Midbrain (tissue), 1 donor: ENCODE measurements at regions not wholly inside any gene's neighbourhood (a gene's known extent, or its start where the extent isn't known, plus 50 kb on each side); places are given as distances from the start of the nearest gene placed in this dataset.
"Not testable (repeated sequence)": the region's sequence is repeated elsewhere in the genome, so short reads cannot be mapped to it uniquely, and the experiment has no call there.

Experiments used
- DNase-seq: peaks from one replicate; lab custom pipeline; 2025; lab: John Stamatoyannopoulos, UW

GRCh38 chr16:26394409-26394808 lies 672.3 kb upstream of the C16orf82 start:
- no peak for DNase-seq

- no peak for DNase-seq
Observed at GRCh38 chr16:26395700-26396099, 671.0 kb upstream of the C16orf82 start.

GRCh38 chr16:26396511-26397235 lies 670.1 kb upstream of the C16orf82 start:
- no peak for DNase-seq

GRCh38 chr16:26413780-26414179 lies 652.9 kb upstream of the C16orf82 start:
- DNase-seq = no peak

GRCh38 chr16:26419458-26419857 lies 647.3 kb upstream of the C16orf82 start:
- DNase-seq = not testable (repeated sequence)

- DNase-seq = no peak
Observed at GRCh38 chr16:26430618-26431017, 636.1 kb upstream of the C16orf82 start.

- DNase-seq = no peak
Observed at GRCh38 chr16:26433807-26434206, 632.9 kb upstream of the C16orf82 start.

- no peak for DNase-seq
Observed at GRCh38 chr16:26441178-26441577, 625.5 kb upstream of the C16orf82 start.

- no peak for DNase-seq
Observed at GRCh38 chr16:26442321-26442720, 624.4 kb upstream of the C16orf82 start.

GRCh38 chr16:26447570-26447969 lies 619.2 kb upstream of the C16orf82 start:
- DNase-seq = no peak

GRCh38 chr16:26453215-26453614 lies 613.5 kb upstream of the C16orf82 start:
- DNase-seq = no peak

GRCh38 chr16:26454102-26454501 lies 612.6 kb upstream of the C16orf82 start:
- no peak for DNase-seq

- DNase-seq = no peak
Observed at GRCh38 chr16:26456074-26456473, 610.7 kb upstream of the C16orf82 start.

- no peak for DNase-seq
Observed at GRCh38 chr16:26457095-26457494, 609.6 kb upstream of the C16orf82 start.

GRCh38 chr16:26457882-26458281 lies 608.8 kb upstream of the C16orf82 start:
- no peak for DNase-seq

- no peak for DNase-seq
Observed at GRCh38 chr16:26464576-26465266, 602.0 kb upstream of the C16orf82 start.

- not testable (repeated sequence) for DNase-seq
Observed at GRCh38 chr16:26474405-26474804, 592.3 kb upstream of the C16orf82 start.

GRCh38 chr16:26475596-26475995 lies 591.1 kb upstream of the C16orf82 start:
- no peak for DNase-seq

- no peak for DNase-seq
Observed at GRCh38 chr16:26491101-26491670, 575.5 kb upstream of the C16orf82 start.

- no peak for DNase-seq
Observed at GRCh38 chr16:26491962-26492361, 574.8 kb upstream of the C16orf82 start.

- DNase-seq = no peak
Observed at GRCh38 chr16:26493751-26494150, 573.0 kb upstream of the C16orf82 start.

- DNase-seq = no peak
Observed at GRCh38 chr16:26497896-26498295, 568.8 kb upstream of the C16orf82 start.

GRCh38 chr16:26500326-26500725 lies 566.4 kb upstream of the C16orf82 start:
- DNase-seq = no peak
